ENCODE measurements at regions not wholly inside any gene's neighbourhood (a gene's known extent, or its start where the extent isn't known, plus 50 kb on each side); places are given as distances from the start of the nearest gene placed in this dataset.

DNA sequence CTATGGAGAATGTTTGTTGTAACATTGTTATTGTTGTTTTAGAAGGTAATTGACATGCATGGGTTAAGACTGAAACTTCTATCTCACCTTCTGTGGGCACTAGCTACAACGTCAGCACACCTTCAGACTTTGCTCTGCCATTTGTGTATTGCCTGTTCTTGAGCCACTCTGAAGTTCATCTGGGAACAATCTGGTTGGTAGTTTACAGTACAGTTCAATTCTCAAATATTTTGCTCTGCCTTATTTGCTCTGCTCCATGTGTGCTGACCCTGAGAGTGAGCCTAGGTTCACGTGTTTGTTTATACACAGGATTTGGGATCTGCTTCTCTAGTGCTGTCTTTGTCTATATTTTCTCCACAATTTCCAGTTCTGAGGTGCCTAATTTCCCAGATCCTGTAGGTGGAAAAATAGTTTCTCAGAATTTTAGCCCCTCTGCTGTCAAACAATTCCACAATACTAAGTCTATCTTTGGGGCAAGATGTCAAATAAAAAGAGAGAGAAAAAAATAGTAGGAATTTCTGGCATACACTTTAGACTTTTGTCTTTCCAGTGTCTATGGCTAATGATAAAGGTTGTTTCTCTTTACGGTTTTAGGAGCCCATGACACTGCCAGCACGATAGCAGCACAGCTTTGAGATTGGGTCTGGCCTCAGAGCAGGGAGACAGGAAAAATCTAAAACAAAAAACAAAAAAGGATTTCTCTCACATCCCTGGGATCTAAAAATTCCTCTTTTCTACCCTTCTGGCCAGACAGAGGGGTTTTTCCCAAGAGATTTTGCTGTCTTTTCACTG is 721.4 kb downstream of the VGLL3 start:
- DNase-seq, result no peak

- no peak for DNase-seq
These were observed 732.9 kb downstream of the VGLL3 start for GRCh38 chr3:86257955-86258641.

- no peak for DNase-seq
These were observed 736.5 kb downstream of the VGLL3 start for GRCh38 chr3:86254480-86254879.

GRCh38 chr3:86251781-86252180 is 739.2 kb downstream of the VGLL3 start:
- no peak for DNase-seq

DNA sequence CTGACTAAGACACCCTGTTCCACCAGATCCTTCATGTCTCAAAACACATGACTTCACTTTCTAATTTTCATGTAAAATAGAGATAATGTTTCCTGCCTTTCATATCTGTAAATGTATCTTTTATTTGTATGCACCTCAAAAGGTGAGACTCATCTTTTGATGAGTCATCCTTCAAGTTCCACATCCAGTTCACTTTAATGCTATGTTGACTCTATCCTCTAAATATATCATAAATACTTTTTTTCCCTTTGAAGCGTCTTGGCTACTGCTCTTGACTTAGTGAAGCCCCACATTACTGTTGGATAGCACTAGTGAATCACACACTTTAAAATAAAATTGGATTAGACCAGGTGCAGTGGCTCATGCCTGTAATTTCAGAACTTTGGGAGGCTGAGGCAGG is 741.1 kb downstream of the VGLL3 start:
- no peak for DNase-seq

- DNase-seq, result no peak
These were observed 745.6 kb downstream of the VGLL3 start for GRCh38 chr3:86245360-86245759.

DNA sequence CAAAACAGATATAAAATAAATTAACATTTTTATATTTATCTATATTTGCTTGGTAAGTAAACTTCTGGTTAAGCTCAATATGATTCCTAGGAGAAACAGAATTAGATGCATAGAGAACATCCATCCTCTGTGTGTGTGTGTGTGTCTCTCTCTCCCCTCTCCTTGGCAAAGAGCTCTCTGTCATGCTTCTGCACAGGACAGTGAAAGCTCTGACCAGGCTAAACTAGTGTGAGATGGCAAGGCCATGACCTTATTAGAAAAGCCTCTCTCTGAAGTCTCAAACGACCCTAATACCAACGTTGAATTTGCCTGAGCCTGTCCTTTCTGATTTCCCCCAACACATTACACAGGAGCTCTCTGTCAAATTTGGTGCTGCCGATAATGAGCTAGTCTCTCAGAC is 746.0 kb downstream of the VGLL3 start:
- no peak for DNase-seq

DNA sequence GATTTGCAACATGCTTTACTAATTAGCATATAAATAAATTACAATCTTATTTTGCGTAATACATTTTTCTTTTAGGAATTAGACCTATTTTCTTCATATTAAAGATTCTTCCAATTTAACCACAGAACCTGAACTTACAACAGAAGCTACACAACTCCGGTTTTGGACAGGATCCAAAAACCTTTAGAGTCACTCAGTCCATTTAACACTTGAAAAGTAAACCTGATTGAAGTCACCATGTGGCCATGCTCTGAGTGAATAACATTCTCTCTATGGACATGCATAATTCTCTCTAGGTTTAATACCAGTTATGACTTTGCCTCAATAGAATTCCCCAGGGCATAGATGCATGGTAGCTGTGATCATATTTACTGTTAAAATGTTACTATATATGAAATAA is 751.0 kb downstream of the VGLL3 start:
- no peak for DNase-seq

DNA sequence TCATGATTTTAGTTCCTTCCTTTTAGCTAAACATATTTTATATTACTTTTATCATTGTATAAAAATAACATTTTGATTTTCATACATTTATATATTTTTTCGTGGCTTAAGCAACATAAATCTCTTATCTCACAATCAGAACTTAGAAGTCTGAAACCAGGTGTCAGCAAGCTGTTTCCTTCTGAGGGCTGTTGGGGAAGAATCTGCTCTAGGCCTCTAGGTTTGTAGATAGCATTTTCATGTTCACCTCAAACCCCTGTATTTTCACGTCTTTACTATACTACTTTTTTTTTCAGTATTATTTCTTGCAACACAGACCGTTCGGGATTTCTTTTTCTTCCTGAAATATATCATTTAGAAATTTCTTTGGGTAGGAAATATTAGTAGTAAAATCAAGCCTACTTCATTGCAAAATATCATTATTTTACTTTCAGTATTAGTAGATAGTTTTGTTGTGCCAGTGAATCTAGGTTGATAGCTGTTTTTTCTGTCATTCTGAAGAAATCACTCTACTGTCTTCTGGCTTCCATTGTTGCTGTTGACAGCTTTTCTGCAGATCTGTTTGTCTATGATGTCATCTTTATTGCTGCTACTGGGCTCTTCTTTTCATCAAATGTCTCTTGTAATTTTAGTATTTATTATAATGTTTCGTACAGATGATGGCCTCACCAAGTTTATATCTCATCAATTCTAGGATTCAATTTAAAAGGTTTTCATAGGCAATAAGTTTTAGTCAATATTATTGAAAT is 756.3 kb downstream of the VGLL3 start:
- no peak for DNase-seq

DNA sequence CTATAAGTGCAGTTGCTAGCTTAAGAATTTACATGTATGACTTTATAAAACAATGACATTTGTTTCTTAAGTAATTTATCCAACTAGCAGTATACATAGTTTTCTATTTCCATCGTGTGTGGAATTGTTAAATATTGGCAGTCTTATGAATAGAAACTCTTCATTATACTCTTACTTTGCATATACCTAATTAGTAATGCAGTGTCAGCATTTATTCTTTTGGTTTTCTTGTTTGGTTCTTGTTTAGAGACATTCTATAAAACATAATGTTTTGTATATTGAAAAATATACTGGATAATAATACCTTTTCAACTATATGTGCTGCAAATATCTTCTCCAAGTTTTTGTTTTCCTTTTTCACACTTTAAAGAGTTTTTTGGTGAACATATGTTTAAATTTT is 760.2 kb downstream of the VGLL3 start:
- no peak for DNase-seq

- no peak for DNase-seq
These were observed 761.2 kb downstream of the VGLL3 start for GRCh38 chr3:86229775-86230094.

- DNase-seq, result no peak
These were observed 761.7 kb downstream of the VGLL3 start for GRCh38 chr3:86229086-86229774.

DNA sequence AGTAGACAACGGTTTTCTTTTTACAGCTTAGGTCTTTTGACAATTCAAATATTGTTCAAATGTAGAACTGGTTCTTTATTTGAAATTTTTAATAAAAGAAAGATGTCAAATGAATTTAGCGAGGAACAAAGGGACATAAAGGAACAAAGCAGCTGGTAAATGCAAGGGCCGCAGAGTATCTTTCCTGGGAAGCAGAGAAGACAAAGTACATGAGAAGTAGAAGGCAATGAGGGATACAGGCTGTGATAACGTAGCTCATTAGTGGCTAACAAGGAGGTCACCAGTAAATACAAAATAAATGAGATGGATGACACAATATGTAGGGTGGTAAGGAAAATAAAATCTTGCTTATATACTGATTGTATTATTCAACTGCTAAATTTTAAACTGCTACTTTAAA is 762.8 kb downstream of the VGLL3 start:
- no peak for DNase-seq

DNA sequence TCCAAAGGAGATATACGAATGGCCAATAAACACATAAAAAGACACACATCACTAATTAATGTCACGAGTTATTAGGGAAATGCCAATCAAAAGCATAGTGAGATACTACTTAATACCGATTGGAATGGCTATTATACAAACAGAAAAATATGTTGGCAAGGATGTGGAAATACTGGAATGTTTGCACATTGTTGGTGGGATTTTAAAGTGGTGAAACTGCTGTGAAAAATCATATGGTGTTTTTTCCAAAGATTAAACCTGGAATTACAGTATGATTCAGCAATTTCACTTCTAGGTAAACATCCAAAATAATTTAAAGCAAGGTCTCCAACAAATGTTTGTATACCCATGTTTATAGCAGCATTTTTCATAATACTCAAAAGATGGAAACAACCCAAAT is 765.5 kb downstream of the VGLL3 start:
- DNase-seq, result no peak

DNA sequence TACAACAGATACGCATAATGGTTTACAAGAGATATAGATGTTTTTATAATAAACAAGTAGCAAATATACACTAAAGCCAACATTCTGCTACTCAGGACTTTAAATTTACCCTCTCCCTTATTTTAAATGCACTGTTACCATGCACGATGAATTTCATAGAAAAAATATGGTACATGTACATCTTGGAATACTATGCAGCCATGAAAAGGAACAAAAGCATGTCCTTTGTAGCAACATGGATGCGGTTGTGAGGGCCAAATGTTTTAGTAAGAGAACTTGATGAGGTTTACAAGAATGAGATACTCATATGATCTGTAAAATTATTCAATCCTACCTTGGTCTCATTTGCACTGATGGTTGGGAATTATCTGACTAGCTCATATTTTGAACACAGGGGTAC is 769.3 kb downstream of the VGLL3 start:
- no peak for DNase-seq

- no peak for DNase-seq
These were observed 782.2 kb downstream of the VGLL3 start for GRCh38 chr3:86208772-86209171.

DNA sequence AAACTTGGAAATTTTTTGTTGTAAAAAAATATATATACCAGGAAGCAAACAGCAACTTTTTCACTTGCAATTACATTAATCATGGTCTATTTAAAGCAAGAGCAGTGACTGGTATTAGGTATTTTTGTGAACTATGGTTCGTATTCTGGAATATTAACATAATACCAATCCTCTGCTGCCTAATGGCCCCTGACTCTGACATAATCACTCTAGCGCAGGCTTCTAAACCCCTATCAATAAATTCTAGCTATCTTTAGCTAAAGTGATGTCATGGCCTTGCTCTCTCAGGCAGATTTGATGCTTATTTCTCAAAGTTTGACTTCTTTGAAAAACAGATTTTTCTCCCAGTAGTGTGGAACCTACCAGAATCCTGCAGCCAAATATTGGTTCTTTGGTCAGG is 808.3 kb downstream of the VGLL3 start:
- no peak for DNase-seq

DNA sequence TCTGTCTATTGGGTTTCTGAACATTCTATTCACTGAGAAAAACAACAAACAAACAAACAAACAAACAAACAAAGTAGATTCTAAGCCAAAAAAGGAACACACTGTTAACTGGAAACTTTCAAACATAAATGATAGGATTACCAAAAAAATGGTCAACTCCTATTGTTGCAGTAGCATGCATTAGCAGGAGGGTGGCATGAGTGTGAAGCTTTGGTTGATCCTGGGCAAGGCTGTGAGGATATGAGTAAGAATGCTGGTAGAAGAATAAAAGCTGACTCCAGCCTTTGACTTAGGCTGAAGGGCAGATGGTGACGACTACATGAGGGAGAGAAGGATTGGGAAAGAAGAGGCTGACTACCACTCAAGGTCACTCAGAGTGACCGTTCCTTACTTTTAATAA is 810.3 kb downstream of the VGLL3 start:
- DNase-seq, result no peak

- DNase-seq, result no peak
These were observed 812.9 kb downstream of the VGLL3 start for GRCh38 chr3:86178095-86178494.

- no peak for DNase-seq
These were observed 814.5 kb downstream of the VGLL3 start for GRCh38 chr3:86176445-86176784.

- DNase-seq, result no peak
These were observed 815.1 kb downstream of the VGLL3 start for GRCh38 chr3:86175593-86176444.

DNA sequence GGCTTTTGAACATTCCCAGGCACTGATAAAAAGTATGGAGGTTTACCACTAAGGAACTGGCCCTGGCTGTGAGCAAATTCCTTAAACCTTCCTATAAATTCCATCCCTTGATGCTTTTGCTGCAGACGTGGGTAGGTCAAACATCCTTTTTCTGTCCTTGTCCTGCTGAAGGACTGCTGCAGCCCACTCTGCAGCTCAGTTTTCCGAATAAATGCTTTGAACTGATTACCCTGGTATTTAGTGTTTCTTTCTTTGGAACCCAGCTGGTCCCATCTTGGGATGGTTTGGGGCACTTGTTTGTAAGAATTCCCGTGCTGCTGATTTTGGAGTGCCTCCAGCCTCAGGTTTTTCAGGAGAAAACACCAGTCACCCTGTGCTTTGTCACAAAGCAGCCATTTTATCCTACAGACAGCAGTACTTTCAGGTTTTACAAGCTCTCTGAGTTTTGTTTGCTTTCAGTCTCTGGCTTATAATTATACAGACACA is 815.9 kb downstream of the VGLL3 start:
- no peak for DNase-seq
